Ascending aorta (tissue), 2 donors: ENCODE measurements at regions not wholly inside any gene's neighbourhood (a gene's known extent, or its start where the extent isn't known, plus 50 kb on each side); places are given as distances from the start of the nearest gene placed in this dataset.
A peak's percentile ranks its signal among the peaks of the same experiment; 100 is the strongest.

Source experiments
- DNase-seq, 2 donors: peaks; one replicate each; pipeline ENCODE4 v3.0.0-alpha.2; 2019; ENCODE audit warnings: low spot score in 2 of 2
- H3K27ac ChIP-seq, 2 donors: fragments of 200-600 bp; sonication (generic); one replicate each; pipeline ENCODE4 v1.5.1; 2016 to 2017; ENCODE audit warnings: mild to moderate bottlenecking in 1 of 2
- H3K27me3 ChIP-seq: fragments of 200-600 bp; sonication (generic); one replicate; pipeline ENCODE4 v1.5.1; 2017
- H3K36me3 ChIP-seq, 2 donors: fragments of 200-600 bp; sonication (generic); one replicate each; pipeline ENCODE4 v1.5.1; 2016
- H3K4me1 ChIP-seq, 2 donors: fragments of 200-600 bp; sonication (generic); one replicate each; pipeline ENCODE4 v1.5.1; 2016 to 2017; ENCODE audit warnings: mild to moderate bottlenecking in 1 of 2
- H3K4me3 ChIP-seq, 2 donors: fragments of 200-600 bp; sonication (generic); one replicate each; pipeline ENCODE4 v1.5.1; 2016 to 2017; ENCODE audit warnings: mild to moderate bottlenecking in 1 of 2
- H3K9me3 ChIP-seq, 2 donors: fragments of 200-600 bp; sonication (generic); one replicate each; pipeline ENCODE4 v1.5.1; 2016
- intact Hi-C: fragments of 100-400 bp; cut with DNase I; formaldehyde crosslinking; loops from one replicate; pipeline ENCODE4 v1.15.1; 2023
- TF ChIP-seq, protein P1 (sequence below), 3 experiments: fragments of 200-600 bp in 2 of 3; fragments of 450-650 bp in 1 of 3; sonication (generic) in 2 of 3; IDR thresholded peaks; one replicate each; pipeline ENCODE4 v1.5.1; 2016 to 2019; ENCODE audit warnings: antibody characterized with exemption in 3 of 3, mild to moderate bottlenecking in 1 of 3, moderate library complexity in 1 of 3

GRCh38 chr10:32112055-32112454, 55.8 kb upstream of the KIF5B start:
- Histone ChIP-seq H3K9me3 (no peaks in the 10 kb centered on the region), H3K27ac (peak overlapping the region; percentile 6 to 66), H3K4me3 (no peak overlapping the region), H3K4me1 (peaks cover 0 to 14% of the 10 kb centered on the region in 2 donors), H3K27me3 (no peaks in the 10 kb centered on the region), H3K36me3 (no peaks in the 10 kb centered on the region)
- TF ChIP-seq, protein P1, sequence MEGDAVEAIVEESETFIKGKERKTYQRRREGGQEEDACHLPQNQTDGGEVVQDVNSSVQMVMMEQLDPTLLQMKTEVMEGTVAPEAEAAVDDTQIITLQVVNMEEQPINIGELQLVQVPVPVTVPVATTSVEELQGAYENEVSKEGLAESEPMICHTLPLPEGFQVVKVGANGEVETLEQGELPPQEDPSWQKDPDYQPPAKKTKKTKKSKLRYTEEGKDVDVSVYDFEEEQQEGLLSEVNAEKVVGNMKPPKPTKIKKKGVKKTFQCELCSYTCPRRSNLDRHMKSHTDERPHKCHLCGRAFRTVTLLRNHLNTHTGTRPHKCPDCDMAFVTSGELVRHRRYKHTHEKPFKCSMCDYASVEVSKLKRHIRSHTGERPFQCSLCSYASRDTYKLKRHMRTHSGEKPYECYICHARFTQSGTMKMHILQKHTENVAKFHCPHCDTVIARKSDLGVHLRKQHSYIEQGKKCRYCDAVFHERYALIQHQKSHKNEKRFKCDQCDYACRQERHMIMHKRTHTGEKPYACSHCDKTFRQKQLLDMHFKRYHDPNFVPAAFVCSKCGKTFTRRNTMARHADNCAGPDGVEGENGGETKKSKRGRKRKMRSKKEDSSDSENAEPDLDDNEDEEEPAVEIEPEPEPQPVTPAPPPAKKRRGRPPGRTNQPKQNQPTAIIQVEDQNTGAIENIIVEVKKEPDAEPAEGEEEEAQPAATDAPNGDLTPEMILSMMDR (IDR thresholded peaks at IDR 0.05): no peak
- intact Hi-C loops: loop anchor here (5.0 kb wide), 1 partner anchor 40 kb away; no protein-coding TSS in a partner anchor
- DNase-seq: no peak

DNA sequence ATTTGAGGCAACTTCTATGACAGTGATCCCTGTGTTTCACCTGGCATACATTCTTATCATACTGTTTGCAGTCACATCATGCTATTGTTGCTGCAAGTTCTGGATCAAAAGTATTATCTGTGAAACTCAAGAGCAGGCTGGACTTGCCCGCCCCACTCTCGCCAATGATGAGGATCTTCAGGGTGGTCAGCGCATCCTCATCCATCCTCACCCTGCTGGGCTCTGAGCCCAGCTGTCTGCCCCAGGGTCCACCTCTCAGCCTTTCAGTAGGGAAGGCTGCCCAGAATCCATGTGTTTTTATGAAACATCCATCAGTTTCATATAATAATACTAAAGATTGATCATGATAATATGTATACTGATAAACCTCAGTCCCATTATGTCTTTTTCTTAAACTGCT, 55.4 kb upstream of the KIF5B start:
- no peaks in the 10 kb centered on the region for H3K36me3 ChIP-seq
- TF ChIP-seq, protein P1 (IDR thresholded peaks at IDR 0.05): no peak
- H3K4me1 ChIP-seq: peaks cover 0 to 14% of the 10 kb centered on the region in 2 donors
- H3K27me3 ChIP-seq: no peaks in the 10 kb centered on the region
- H3K27ac ChIP-seq: no peak overlapping the region
- DNase-seq: no peak
- intact Hi-C loops: loop anchor here (5.0 kb wide), 1 partner anchor 41 kb away; no protein-coding TSS in a partner anchor
- H3K4me3 ChIP-seq: no peak overlapping the region
- H3K9me3 ChIP-seq: no peaks in the 10 kb centered on the region

DNA sequence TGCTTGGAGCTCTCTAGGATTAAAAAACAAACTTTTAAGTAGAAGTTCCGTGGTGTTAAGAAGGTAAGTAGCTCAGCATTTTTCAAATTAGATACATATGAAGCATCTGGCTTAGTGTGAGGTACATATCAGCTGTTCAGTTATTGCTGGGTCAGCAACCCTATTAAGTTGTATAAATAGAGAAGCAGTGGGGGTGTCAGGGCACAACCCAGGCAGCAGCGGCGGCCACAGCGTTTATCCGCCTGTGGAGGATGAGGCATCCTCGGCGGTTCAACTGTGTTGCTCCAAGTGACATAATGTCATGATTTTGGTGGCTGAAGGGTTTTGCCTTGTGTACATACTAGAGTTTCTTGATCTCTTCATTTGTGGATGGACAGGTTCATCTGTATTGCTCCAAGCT, 54.6 kb upstream of the KIF5B start:
- Histone ChIP-seq H3K9me3 (no peaks in the 10 kb centered on the region), H3K27me3 (no peaks in the 10 kb centered on the region), H3K27ac (no peak overlapping the region), H3K36me3 (no peaks in the 10 kb centered on the region), H3K4me3 (no peak overlapping the region), H3K4me1 (peaks cover 0 to 14% of the 10 kb centered on the region in 2 donors)
- DNase-seq: no peak
- intact Hi-C loops: loop anchor here (5.0 kb wide), 1 partner anchor 42 kb away; no protein-coding TSS in a partner anchor
- TF ChIP-seq, protein P1 (IDR thresholded peaks at IDR 0.05): no peak

- no peaks in the 10 kb centered on the region for H3K27me3 ChIP-seq
- H3K4me1 ChIP-seq: peaks cover 0 to 16% of the 10 kb centered on the region in 2 donors
- intact Hi-C loops: loop anchor here (5.0 kb wide), 2 partner anchors 43 to 52 kb away; partner anchors contain the start of gene KIF5B
- TF ChIP-seq, protein P1 (IDR thresholded peaks at IDR 0.05): no peak
- H3K36me3 ChIP-seq: no peaks in the 10 kb centered on the region
- DNase-seq: no peak
- no peak overlapping the region for H3K4me3 ChIP-seq
- H3K27ac ChIP-seq: no peak overlapping the region
- no peaks in the 10 kb centered on the region for H3K9me3 ChIP-seq
Observed at GRCh38 chr10:32109603-32110002, 53.4 kb upstream of the KIF5B start.
